CD8-positive, alpha-beta memory T cell (primary cell): ENCODE measurements at regions not wholly inside any gene's neighbourhood (a gene's known extent, or its start where the extent isn't known, plus 50 kb on each side); places are given as distances from the start of the nearest gene placed in this dataset.

Experiments
- CTCF ChIA-PET: fragments of 350-600 bp; sonication (Branson Sonifier 250); formaldehyde crosslinking; loops from one replicate; lab custom pipeline; 2021; ENCODE audit warnings: antibody characterized with exemption; lab: Charles Lee
- POLR2A ChIA-PET: fragments of 350-600 bp; sonication (Branson Sonifier 250); formaldehyde crosslinking; loops from one replicate; lab custom pipeline; 2021; ENCODE audit warnings: antibody characterized with exemption; lab: Charles Lee
- DNase-seq, 5 donors: peaks; one replicate each; pipeline versions ENCODE4 v3.0.0 to v3.0.0-alpha.2; 2020 to 2022; ENCODE audit warnings: mixed read lengths in 1 of 5
- H3K27ac ChIP-seq: one replicate; pipeline ENCODE4 v1.7.0; 2013; ENCODE audit warnings: low read depth, mild to moderate bottlenecking, low read length, moderate library complexity
- H3K27me3 ChIP-seq: 2 replicates; pipeline ENCODE4 v1.7.0; 2013; ENCODE audit warnings: low read length, mild to moderate bottlenecking; ENCODE audit not compliant: insufficient read depth, poor library complexity, severe bottlenecking
- H3K36me3 ChIP-seq: 2 replicates; pipeline ENCODE4 v1.7.0; 2013; ENCODE audit warnings: mild to moderate bottlenecking, low read length, moderate library complexity; ENCODE audit not compliant: insufficient read depth
- H3K4me1 ChIP-seq: 2 replicates; pipeline ENCODE4 v1.7.0; 2013; ENCODE audit warnings: mild to moderate bottlenecking, low read length, moderate library complexity; ENCODE audit not compliant: insufficient read depth
- H3K4me3 ChIP-seq: 2 replicates; pipeline ENCODE4 v1.7.0; 2013; ENCODE audit warnings: mild to moderate bottlenecking, low read length
- H3K9me3 ChIP-seq: 2 replicates; pipeline ENCODE4 v1.7.0; 2013; ENCODE audit warnings: mild to moderate bottlenecking, low read length
- H3K27ac Mint-ChIP-seq, 8 donors: one replicate each; pipeline ENCODE4 v1.8.0; 2020 to 2021; ENCODE audit warnings: mixed read lengths in 8 of 8, mild to moderate bottlenecking in 6 of 8, inconsistent platforms in 3 of 8, moderate library complexity in 3 of 8
- H3K27me3 Mint-ChIP-seq, 2 donors: one replicate each; pipeline ENCODE4 v1.8.0; 2020 to 2021; ENCODE audit warnings: mixed read lengths in 2 of 2, mild to moderate bottlenecking in 1 of 2, moderate library complexity in 1 of 2
- H3K36me3 Mint-ChIP-seq, 3 donors: one replicate each; pipeline ENCODE4 v1.8.0; 2020 to 2021; ENCODE audit warnings: mixed read lengths in 3 of 3, inconsistent platforms in 1 of 3, mild to moderate bottlenecking in 1 of 3
- H3K4me1 Mint-ChIP-seq, 3 donors: one replicate each; pipeline ENCODE4 v1.8.0; 2020 to 2021; ENCODE audit warnings: mixed read lengths in 3 of 3, inconsistent platforms in 1 of 3, mild to moderate bottlenecking in 1 of 3
- H3K4me3 Mint-ChIP-seq, 7 donors: one replicate each; pipeline ENCODE4 v1.8.0; 2020 to 2021; ENCODE audit warnings: mixed read lengths in 7 of 7, mild to moderate bottlenecking in 6 of 7, moderate library complexity in 4 of 7, inconsistent platforms in 2 of 7
- H3K9me3 Mint-ChIP-seq, 5 donors: one replicate each; pipeline ENCODE4 v1.8.0; 2020 to 2022; ENCODE audit warnings: mixed read lengths in 5 of 5, mild to moderate bottlenecking in 3 of 5, moderate library complexity in 2 of 5, inconsistent platforms in 1 of 5

DNA sequence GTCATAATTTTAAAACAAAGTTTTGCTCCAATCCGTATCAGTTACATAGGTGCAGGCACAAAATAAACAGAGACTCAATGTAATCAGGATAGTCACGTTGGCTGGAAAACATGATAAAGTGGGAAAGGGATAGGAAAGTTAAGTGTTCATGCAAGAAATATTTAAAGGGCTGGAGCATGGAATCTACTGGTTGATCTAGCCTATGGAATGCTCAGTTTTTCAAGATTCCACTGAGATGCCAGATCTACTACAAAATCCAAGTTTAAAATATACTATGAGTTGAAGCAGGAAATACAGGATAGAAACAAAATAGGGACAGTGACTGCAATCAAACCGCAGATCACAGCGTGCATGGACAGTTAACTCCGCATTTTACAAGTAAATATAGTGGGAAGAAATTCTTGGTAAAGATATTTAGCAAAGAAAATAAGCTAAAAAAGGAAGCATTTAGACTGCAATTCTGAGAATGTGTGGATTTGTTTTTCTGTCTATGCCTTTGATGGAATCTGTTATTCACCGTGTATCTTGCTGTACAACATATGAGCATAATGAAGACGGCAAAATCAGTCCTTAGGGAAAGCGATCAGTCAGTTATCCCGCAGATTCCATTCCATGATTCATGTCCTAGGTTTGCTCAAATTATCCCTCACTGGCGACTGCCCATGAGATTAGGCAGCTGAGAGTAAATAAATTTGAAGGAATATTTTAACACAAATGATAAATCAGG, 1044.3 kb downstream of the FLRT2 start:
- no peak overlapping the region for H3K4me3 ChIP-seq
- no peak for DNase-seq
- no peaks in the 10 kb centered on the region for H3K4me1 Mint-ChIP-seq
- no peaks in the 10 kb centered on the region for H3K9me3 ChIP-seq
- H3K9me3 Mint-ChIP-seq, result peaks cover 7 to 25% (median 11%) of the 10 kb centered on the region in 5 donors
- no peaks in the 10 kb centered on the region for H3K36me3 ChIP-seq
- H3K27me3 ChIP-seq, result no peaks in the 10 kb centered on the region
- H3K27ac Mint-ChIP-seq, result no peak overlapping the region
- no peak overlapping the region for H3K27ac ChIP-seq
- no peaks in the 10 kb centered on the region for H3K4me1 ChIP-seq
- no peak overlapping the region for H3K4me3 Mint-ChIP-seq
- no peaks in the 10 kb centered on the region for H3K27me3 Mint-ChIP-seq
- H3K36me3 Mint-ChIP-seq, result peaks cover 0 to 8% (median 0%) of the 10 kb centered on the region in 3 donors
- POLR2A ChIA-PET, result no interaction called here
- CTCF ChIA-PET, result no interaction called here

DNA sequence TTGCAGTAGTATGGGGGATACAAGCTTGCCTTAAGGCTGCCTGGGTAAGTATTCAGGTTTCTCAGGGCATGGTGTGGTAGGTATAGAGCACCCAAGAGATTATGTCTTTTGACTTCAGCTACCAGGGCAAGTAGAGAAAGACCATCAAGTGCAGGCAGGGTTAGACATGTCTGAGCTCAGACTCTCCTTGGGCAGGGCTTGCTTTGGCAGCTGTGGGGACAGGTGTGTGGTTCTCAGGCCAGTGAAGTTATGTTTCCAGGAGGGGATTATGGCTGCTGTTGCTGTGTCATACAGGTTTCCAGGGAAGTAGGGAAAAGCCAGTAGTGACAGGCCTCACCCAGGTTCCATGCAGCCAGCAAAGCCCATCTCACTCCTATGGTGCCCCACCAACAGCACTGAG, 1040.4 kb downstream of the FLRT2 start:
- ChIA-PET POLR2A (no interaction called here), CTCF (no interaction called here)
- H3K4me1 Mint-ChIP-seq, result no peaks in the 10 kb centered on the region
- no peaks in the 10 kb centered on the region for H3K27me3 Mint-ChIP-seq
- no peak for DNase-seq
- H3K27ac Mint-ChIP-seq, result no peak overlapping the region
- Histone ChIP-seq H3K4me3 (no peak overlapping the region), H3K4me1 (no peaks in the 10 kb centered on the region), H3K27ac (no peak overlapping the region), H3K9me3 (no peaks in the 10 kb centered on the region), H3K36me3 (no peaks in the 10 kb centered on the region), H3K27me3 (no peaks in the 10 kb centered on the region)
- no peak overlapping the region for H3K4me3 Mint-ChIP-seq
- H3K36me3 Mint-ChIP-seq, result peaks cover 0 to 8% (median 0%) of the 10 kb centered on the region in 3 donors
- H3K9me3 Mint-ChIP-seq, result peaks cover 7 to 25% (median 10%) of the 10 kb centered on the region in 5 donors

DNA sequence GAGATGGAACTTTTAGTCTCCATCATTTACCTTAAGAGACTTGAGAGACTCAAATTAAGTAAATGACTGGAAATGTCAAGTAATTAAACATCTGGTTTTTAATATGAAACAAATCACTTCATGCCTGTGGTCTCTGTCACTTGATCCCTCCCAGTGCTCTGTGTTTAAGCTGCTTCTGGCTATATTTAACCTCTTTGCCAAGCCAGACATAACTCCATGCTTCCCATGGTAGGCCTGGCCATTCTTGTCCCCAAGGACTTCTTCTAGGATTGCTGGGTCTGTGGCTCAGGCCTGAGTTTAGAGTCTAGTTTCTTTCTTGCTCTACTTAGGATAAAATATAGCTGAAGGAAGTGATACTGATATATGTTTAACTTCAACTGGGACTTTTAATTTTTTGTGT, 1013.6 kb downstream of the FLRT2 start:
- Mint-ChIP-seq H3K36me3 (no peaks in the 10 kb centered on the region), H3K4me1 (no peaks in the 10 kb centered on the region), H3K27ac (no peak overlapping the region), H3K4me3 (peak overlapping the region in 1 of 7 donors; percentile 2), H3K9me3 (peaks cover 0 to 32% (median 7%) of the 10 kb centered on the region in 5 donors), H3K27me3 (no peaks in the 10 kb centered on the region)
- Histone ChIP-seq H3K9me3 (no peaks in the 10 kb centered on the region), H3K36me3 (no peaks in the 10 kb centered on the region), H3K4me1 (no peaks in the 10 kb centered on the region), H3K27ac (no peak overlapping the region), H3K4me3 (no peak overlapping the region), H3K27me3 (no peaks in the 10 kb centered on the region)
- no peak for DNase-seq
- ChIA-PET CTCF (no interaction called here), POLR2A (no interaction called here)

- H3K4me3 ChIP-seq, result no peak overlapping the region
- ChIA-PET POLR2A (no interaction called here), CTCF (no interaction called here)
- Mint-ChIP-seq H3K4me3 (no peak overlapping the region), H3K36me3 (no peaks in the 10 kb centered on the region), H3K4me1 (no peaks in the 10 kb centered on the region), H3K27me3 (no peaks in the 10 kb centered on the region), H3K27ac (no peak overlapping the region), H3K9me3 (peaks cover 0 to 32% (median 7%) of the 10 kb centered on the region in 5 donors)
- no peak overlapping the region for H3K27ac ChIP-seq
- no peaks in the 10 kb centered on the region for H3K4me1 ChIP-seq
- no peaks in the 10 kb centered on the region for H3K36me3 ChIP-seq
- no peak for DNase-seq
- H3K9me3 ChIP-seq, result no peaks in the 10 kb centered on the region
- no peaks in the 10 kb centered on the region for H3K27me3 ChIP-seq
Measured at GRCh38 chr14:86541972-86542371, 1012.0 kb downstream of the FLRT2 start.

- no peak overlapping the region for H3K4me3 ChIP-seq
- H3K9me3 ChIP-seq, result no peaks in the 10 kb centered on the region
- Mint-ChIP-seq H3K27me3 (no peaks in the 10 kb centered on the region), H3K4me1 (no peaks in the 10 kb centered on the region), H3K4me3 (no peak overlapping the region), H3K36me3 (no peaks in the 10 kb centered on the region), H3K27ac (peak overlapping the region in 1 of 8 donors; percentile 73), H3K9me3 (peaks cover 0 to 28% (median 5%) of the 10 kb centered on the region in 5 donors)
- POLR2A ChIA-PET, result no interaction called here
- no peaks in the 10 kb centered on the region for H3K36me3 ChIP-seq
- no peak overlapping the region for H3K27ac ChIP-seq
- no peaks in the 10 kb centered on the region for H3K4me1 ChIP-seq
- no peaks in the 10 kb centered on the region for H3K27me3 ChIP-seq
- CTCF ChIA-PET, result no interaction called here
- no peak for DNase-seq
Measured at GRCh38 chr14:86540636-86541247, 1010.8 kb downstream of the FLRT2 start.

DNA sequence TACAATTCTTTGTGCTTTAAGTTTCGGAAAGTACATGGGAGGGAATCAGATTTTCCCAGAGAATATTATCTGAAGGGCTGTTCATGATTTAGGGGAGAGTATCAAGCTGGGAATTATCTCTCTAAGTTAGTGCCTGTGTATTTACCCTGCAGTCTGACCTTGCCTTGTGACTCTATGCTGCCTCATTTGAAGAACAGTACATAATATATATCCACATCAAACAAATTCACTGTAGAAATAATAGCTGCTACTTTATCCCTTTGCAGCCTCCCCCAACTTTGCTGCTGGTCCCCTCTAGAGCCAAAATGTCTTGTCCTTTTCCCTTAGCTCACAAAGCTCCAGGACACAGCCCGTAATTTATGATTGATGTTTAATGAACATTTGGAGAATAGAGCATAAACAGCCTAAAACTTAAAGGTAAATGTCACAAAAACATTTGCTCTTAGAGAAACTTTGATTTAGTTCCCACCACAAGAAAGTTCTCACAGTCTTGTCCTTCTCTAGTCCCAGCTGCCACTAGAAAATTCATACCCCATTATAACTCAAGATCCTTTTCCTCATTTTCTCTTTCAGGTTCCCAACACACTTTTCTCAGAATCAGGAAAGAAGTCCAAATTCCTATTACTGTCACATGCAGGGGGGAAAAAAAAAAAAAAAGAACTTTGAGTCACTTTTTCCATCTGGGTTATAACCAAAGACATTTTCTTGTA, 1009.6 kb downstream of the FLRT2 start:
- DNase-seq, result no peak
- H3K27ac ChIP-seq, result no peak overlapping the region
- ChIA-PET POLR2A (no interaction called here), CTCF (no interaction called here)
- no peaks in the 10 kb centered on the region for H3K4me1 ChIP-seq
- H3K36me3 ChIP-seq, result no peaks in the 10 kb centered on the region
- H3K4me3 ChIP-seq, result no peak overlapping the region
- Mint-ChIP-seq H3K4me1 (no peaks in the 10 kb centered on the region), H3K27ac (no peak overlapping the region), H3K36me3 (no peaks in the 10 kb centered on the region), H3K9me3 (peaks cover 0 to 19% (median 5%) of the 10 kb centered on the region in 5 donors), H3K4me3 (no peak overlapping the region), H3K27me3 (no peaks in the 10 kb centered on the region)
- no peaks in the 10 kb centered on the region for H3K27me3 ChIP-seq
- H3K9me3 ChIP-seq, result no peaks in the 10 kb centered on the region

DNA sequence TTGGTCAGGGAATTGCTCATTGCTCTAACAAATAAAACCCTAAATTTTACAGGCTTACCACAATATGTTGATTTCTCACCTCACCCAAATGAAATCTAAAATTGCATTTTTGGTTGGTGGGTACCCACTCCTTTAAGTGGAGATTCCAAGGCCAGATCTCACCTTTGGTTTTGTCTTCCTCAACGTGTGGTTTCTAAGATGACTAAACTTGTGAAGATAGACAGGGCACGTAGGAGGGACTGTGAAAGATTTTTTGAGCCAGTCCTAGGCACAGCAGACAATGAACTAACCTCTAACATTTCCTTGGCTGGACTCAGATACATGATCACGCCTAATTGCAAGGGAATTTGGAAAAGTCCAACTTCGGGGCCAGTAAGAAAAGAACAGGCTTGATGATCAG, 1003.9 kb downstream of the FLRT2 start:
- no peaks in the 10 kb centered on the region for H3K27me3 Mint-ChIP-seq

DNA sequence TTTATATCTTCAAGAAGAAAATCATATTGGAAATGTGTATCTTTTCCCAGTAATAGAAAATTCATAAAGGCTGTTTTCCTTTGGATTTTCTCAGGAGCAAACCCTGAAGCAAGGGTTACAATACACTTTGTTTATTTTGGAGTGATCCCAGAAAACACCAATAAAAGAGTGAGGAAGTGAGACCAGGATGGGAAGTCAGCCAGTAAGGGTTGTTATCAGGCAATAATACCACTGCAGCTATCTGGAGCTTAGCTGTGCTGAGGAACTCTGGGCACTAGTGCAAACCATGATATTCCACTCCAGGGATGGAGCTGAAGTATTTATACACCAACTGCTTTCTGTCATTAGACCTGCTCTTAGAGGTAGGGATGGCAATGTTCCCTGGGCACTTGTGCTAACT, 1002.3 kb downstream of the FLRT2 start:
- POLR2A ChIA-PET, result no interaction called here
- no peaks in the 10 kb centered on the region for H3K36me3 ChIP-seq
- H3K27me3 ChIP-seq, result no peaks in the 10 kb centered on the region
- Mint-ChIP-seq H3K9me3 (peaks cover 0 to 18% (median 0%) of the 10 kb centered on the region in 5 donors), H3K27ac (no peak overlapping the region), H3K36me3 (peaks cover 0 to 8% (median 0%) of the 10 kb centered on the region in 3 donors), H3K4me3 (no peak overlapping the region), H3K4me1 (peaks cover 0 to 6% (median 4%) of the 10 kb centered on the region in 3 donors), H3K27me3 (no peaks in the 10 kb centered on the region)
- H3K27ac ChIP-seq, result no peak overlapping the region
- CTCF ChIA-PET, result no interaction called here
- no peak for DNase-seq
- no peak overlapping the region for H3K4me3 ChIP-seq
- H3K4me1 ChIP-seq, result no peaks in the 10 kb centered on the region
- H3K9me3 ChIP-seq, result no peaks in the 10 kb centered on the region

More for the DNA sequence above, 1003.9 kb downstream of the FLRT2 start:
- CTCF ChIA-PET, result no interaction called here
- no peak overlapping the region for H3K4me3 ChIP-seq
- POLR2A ChIA-PET, result no interaction called here
- Mint-ChIP-seq H3K9me3 (peaks cover 0 to 18% (median 0%) of the 10 kb centered on the region in 5 donors), H3K4me3 (peak overlapping the region in 2 of 7 donors; percentile 49 to 67), H3K4me1 (peaks cover 0 to 6% (median 4%) of the 10 kb centered on the region in 3 donors), H3K36me3 (peaks cover 0 to 8% (median 0%) of the 10 kb centered on the region in 3 donors), H3K27ac (peak overlapping the region in 3 of 8 donors; percentile 69 to 88 (median 71))
- DNase-seq, result no peak
- H3K4me1 ChIP-seq, result no peaks in the 10 kb centered on the region
- no peaks in the 10 kb centered on the region for H3K9me3 ChIP-seq
- no peak overlapping the region for H3K27ac ChIP-seq
- H3K36me3 ChIP-seq, result no peaks in the 10 kb centered on the region
- no peaks in the 10 kb centered on the region for H3K27me3 ChIP-seq
